GM19372 (cell line): ENCODE measurements at regions not wholly inside any gene's neighbourhood (a gene's known extent, or its start where the extent isn't known, plus 50 kb on each side); places are given as distances from the start of the nearest gene placed in this dataset.

Experiments
- ATAC-seq: cut with Tn5 transposase; IDR thresholded peaks from one replicate; pipeline ENCODE4 v1.9.1; 2021; ENCODE audit warnings: mild to moderate bottlenecking, low read depth, moderate library complexity; ENCODE audit not compliant: unreplicated experiment

DNA sequence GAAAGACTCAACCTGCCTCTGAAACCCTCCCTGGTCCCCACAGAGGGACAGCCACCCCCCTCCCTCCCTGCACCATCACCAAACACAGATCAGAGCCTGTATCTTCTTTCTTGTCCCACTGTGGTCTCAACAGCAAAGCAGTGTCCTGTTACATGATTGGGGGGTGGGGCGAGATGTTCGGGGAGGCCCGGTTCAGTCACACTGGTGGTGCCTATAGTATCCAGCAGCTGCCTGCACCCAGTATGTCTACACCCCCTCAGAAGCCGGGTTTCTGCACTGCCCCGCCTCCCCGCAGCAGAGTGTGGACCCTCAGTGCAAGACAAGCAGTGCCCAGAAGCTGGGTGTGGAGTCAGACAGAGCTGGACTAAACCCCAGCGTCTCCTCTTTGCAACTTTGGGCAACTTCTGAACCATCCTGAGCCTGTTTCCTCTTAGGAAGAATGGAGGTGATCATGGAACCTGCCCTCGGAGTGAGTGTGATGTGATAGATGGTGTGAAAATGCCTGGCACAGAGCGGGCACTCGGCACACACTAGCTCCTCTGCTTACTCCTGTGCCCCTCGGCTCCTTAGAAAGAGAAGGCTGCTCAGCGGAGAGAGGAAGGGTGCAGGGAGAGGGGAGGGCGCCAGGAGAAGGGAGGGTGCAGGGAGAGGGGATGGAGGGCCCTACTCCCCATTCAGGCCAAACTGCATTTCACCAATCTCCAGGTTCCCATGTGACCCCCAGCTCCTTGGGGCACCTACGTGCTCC, 84.0 kb upstream of the TNRC6C start:
- no peak for ATAC-seq

DNA sequence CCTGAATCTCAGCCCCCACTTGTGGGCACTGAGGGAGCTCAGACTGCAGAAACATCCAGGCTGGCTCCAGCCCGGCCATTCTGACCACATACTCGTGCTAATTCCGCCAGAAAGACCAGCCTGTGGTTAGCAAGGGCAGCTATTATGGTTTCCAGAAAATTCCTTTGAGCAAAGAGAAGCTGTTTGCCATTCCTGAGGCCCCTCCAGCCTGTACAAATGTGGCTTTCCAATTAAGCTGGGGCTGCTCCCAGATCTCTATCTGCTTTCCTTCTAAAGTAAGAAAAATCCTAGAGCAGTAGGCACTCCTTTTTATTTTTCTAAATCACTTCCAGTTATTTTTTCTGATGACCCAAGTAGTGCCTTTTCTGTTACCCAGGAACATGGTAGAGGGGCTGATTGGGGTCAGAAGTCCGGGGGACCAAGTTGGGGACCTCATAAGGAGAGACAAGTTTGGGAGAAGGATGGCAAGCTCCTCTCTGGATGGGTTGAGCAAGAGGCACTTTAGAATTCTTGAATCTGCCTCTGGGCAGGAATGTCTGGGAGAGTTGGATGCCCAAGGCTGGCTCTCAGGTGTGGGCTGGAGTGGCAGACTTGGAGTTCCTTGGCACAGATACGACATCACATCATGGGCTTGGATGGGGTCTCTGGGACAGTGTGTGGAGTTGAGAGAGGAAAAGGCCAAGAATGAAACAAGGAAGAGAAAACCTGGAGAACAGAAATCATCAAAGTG, 83.3 kb upstream of the TNRC6C start:
- no peak for ATAC-seq

DNA sequence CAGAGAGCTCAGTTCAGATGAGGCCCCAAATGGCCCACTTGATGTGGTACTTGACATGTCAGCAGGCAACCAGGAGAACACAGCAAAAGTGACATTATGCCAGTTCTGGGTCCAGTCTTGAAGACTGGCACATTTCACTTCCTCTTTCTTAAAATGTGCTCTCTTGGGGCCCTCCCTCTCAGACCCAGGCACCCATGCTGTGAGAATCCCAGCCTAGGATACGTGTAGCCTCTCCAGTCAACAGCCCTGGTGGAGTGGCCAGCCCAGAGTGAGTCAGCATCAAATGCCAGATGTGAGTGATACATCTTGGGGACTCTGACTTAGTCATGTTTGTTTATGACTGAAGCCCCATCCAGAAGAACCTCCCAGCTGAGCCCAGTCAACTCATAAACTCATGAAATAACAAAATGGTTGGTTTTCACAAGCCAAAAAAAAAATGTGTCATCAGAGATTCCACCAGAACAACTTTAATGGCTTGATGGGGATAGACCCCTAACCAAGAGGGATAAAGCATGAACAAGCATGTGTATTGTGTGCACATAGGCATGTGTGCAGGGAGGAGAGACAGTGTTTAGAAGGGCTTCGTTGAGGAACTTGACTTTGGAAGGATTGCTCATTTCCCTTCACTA, 82.5 kb upstream of the TNRC6C start:
- ATAC-seq = no peak

DNA sequence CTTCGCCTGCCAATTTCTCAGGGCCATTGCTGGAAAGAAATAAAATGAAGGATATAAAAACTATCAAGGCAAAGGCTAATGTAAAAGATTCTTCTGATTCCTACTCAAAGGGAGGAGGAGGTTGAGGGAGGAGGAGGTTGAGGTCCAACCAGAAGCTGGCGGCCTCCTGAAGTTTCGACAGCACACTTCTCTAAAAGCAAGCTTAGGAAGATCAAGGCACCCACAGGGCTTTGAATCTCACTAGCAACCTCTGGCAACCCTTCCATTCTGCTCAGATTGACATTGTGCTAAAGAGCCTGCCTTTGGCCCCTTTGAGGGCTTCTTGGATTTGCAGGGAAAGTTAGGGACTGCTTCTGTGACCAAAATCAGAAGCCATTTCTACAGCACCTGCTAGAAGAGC, 81.5 kb upstream of the TNRC6C start:
- no peak for ATAC-seq

DNA sequence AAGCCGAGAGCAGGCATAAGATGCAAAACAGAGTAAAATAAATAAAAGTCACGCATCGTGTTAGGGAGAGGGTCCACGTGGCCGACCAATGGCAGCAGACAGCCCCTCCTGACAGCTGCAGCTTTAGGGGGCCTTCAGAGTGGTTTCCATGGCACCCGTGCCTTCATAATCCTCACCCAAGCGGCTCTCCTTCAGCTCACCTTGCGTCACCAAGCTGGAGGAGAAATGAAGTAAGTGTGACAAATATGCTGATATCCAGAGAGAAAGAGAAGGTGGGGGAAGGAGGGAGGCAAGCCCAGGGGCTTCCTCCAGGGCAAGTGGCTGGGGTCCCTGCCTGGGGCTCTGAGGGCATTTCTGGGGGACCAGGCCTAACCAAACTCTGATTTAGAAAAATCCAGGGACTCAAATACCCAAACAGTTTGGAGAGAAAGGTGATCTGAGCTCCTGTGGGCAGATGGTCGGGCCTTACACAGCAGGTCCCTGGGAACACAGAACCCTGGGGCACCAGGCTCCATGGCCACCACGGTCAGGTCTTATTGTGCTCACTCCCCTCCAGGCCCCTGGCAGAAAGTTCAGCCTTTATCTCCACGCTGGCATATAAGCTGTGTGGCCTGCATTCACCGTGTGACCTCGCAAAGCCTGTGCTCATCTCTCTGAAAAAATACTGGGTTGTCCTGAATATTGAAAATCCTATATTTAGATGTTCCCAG, 80.7 kb upstream of the TNRC6C start:
- no peak for ATAC-seq

DNA sequence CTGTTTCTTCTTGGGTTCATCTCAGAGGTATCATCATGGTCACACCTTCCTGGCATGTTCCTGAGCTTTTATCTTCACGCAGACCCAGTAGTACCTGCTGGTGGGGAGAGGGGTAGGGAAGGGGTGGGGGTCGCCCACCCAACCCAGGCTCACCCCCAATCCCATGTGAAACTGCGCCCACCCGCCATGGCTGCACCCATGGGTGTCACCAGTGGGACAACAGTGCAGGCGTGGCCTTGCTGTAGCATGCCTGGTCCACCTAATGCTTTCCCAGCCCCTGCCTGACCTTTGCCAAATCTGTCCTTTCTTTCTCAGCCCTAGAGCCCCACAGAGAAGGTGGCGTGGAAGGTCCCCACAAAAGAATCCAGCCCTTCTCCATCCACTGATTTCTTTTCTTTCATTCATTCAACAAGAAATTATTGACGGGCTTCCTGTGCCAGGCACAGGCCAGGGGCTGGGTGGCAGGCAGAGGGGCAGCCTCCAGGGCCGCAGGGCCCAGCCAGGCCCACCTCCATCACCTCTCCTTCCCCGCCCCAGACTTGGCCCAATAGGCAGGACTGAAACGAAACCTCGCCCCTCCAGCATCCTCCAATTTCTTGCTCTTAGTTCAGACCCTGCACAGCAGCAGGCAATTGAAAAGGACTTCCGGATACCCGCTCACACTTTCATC, 79.1 kb upstream of the TNRC6C start:
- no peak for ATAC-seq

DNA sequence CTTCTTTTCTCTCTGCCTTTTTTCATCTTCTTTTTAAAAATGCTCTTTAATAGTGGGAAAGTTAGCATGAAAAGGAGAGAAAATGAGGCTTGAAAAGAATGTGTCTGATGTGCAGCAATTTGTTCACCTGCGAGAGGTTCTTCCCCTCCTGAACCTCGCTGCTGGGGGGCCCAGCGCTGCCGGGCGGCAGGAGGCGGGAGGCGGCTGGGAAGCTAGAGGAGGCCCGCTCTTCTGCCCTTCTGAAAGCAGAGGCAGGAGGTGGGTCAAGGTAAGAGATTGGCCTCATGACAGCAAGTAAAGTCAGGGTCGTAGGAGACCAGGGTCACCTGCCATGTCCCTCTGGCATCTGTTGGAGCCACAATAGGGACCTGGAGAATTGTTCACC, 78.6 kb upstream of the TNRC6C start:
- ATAC-seq = no peak

DNA sequence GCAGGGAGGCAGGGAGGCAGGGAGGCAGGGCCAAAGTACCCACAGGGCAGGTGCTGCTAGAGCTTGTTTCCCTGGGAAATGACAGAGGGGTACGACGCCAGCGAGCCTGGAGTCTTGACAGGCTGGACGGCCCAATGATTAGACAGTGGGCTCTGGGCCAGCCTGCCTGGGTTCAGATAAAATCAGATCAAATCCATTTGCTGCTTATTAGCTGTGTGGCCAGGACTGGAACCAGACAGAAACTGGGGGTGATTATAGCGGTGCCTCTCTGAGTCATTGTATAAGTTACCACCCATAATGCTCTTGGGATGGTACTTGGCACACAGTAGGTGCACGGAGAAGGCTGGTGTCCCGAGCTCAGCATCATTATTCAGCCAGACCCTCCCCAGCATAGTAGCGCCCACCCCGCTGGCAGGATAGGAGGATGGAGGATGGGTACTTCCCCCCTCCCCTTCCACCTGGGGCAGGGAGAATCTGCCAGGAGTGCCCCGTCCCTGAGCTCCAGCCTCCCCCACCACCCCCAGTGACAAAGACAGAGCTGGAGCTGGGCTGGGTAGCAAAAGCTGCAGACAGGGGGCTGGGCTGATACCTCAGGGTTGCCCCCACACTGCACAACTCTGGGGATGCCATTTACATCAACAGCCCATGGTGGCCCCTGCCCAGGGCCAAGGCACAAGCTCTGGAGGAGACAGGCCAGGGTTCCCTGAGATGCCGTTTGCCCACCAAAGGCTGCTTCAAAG, 77.6 kb upstream of the TNRC6C start:
- ATAC-seq = no peak

DNA sequence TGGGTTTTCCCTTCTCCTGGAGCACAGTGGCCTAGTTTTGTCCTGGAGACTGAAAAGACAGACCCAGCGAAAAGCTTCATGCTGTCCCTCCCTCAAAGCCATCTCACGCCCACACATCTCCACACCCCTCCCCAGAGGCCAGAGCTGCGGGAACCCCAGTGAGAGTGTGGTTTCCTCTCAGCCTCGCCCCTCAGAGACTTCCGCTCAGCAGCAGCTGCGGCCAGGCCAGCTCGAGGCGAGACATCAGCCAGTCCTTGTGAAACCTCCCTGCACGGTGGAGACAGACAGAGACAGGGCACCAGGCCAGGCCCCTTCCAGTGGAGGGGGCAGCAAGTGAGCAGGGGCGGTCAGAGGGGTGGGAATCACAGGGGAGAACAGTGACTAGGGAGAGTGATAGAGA, 77.0 kb upstream of the TNRC6C start:
- peak; percentile 89 for ATAC-seq

DNA sequence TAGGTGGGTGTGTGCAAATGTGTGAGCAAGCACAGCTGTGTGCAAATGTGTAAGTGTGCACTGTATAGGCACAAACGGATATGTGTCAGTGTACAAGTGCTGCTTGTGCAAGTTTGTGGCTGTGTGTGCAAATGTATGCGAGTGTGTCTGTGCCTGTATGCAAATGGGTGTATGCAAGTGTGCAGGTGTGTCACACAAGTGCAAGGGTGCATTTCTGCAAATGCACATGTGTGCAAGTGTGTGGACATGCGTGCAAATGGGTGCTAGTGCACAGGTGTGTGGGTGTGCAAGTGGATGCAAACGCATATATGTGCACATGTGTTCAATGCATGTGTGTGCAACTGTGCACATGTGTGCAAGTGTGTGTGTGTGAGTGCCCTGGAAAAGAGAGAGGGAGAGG, 76.5 kb upstream of the TNRC6C start:
- no peak for ATAC-seq

DNA sequence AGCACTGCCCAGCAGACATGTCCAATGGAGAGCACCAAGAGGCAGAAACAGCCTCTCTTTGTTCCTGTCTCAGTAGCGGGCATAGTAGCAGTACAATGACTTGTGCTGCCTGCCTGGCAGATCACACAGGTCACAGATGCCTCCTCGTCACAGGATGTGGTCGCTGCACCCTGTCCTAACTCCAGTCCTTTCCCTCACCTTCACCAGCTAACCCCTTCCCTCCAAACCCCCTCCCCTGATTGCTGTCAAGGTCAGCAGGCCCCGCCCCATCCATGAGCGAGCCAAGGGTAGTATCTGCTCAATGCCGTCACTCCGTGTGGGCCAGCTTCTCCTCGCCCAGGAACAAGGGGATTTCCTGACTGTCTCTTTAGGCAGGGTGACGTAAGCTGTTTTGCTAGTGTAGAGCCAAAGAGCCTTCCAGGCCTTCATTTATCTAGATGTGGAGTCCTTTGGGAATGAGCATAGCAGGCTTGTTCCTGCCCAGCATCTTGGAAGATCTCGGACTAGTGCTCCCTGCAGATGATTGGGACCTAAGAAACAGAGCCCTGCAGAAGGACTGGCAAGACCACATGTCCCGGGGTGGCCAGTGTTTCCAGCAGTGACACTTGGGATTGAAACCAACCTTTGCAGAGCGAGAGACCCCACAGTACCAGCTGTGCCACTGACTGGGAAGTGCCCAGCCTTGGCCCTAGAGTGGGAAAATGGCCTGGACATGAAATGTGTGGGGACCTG, 75.9 kb upstream of the TNRC6C start:
- no peak for ATAC-seq

DNA sequence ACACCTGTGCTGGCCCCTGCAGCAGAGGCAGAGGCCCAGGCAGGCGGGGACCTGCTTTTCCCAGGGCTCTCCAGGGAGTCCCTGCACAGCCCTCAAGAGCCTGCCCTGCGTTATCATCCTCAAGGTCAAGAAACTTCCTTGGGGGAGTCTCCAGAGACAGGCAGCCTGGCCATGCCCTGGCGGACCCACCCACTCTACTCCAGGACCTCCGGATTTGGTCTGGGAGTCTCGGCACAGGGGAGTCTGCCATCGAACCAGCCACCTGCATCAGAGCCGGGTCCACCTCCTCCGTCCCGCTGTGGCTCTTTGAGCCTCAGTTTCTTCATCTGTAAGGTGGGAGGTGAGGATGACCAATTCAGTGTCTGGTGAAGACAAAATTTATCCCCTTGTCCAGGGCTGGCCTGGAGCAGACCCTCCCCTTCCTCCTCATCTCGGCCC, 75.3 kb upstream of the TNRC6C start:
- no peak for ATAC-seq

DNA sequence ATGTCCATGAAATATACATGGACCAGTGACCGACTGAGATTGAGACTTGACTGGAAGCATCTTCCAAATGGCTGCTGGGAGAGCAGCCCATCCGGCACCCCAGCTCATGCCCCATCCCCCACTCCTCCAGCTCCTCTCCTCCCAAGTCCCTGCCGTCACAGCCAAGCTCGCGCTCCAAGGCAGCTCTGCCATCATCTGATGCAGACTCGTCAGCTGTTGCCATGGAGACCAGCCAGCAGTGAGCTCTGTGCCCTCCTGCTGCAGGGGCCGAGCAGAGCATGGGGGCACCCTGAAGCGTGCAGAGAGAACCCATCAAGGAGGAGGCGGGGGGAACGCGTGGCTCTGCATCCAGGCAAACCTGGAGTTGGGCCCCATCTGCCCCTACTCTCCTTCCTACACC, 74.5 kb upstream of the TNRC6C start:
- no peak for ATAC-seq

DNA sequence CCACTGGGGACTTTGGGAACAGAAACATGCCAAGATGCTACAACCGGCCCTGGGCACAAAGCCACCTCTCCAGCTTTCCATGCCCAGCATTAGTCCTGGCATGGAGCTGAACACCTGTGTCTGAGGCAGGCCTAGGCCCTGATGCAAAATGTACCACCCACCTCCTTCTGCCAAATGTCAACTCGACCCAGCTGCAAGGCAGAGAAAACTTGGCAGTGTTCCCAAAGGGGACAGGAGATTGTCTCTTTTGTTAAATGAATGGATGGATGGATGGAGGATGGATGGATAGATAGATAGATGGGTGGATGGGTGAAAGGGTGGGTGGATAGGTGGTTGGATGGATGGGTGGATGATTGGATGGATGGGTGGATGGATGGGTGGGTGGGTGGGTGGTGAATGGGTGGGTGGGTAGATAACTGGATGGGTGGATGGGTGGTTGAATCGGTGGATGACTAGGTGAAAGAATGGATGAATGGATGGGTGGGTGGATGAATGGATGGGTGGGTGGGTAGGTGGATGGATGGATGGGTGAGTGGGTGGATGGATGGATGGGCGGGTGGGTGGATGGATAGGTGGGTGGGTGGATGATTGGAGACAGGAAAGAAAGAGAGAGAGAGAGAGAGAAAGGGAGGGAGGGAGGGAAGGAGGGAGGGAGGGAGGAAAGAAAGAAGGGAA, 73.4 kb upstream of the TNRC6C start:
- no peak for ATAC-seq

DNA sequence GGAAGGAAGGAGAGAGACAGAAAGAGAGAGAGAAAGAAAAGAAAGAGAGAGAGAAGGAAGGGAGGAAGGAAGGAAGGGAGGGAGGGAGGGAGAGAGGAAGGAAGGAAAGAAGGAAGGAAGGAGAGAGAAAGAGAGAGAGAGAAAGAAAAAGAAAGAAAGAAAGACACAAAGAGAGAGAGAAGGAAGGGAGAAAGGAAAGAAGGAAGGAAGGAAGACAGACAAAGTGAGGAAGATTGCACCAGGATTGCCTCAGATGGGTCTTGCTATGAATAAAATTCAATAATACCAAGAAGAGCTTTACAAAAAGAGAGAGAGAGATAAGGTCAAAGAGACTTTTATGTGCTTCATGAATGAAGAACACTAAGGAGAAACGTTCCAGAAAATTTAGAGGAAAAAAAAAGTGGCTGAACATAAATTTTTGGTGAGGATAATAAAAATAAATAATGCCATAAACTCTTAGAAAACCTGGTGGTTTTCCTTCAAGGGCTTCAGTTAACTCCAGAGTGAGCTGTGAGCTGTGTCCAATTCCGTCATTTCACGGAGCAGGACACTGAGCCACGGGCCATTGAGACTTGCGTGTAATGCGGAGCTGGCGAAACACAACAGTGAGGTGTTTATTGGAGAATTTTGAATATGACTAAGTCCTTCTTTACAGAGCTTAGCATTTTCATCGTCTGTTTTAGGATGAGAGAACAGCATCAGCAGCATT, 72.7 kb upstream of the TNRC6C start:
- ATAC-seq = no peak

DNA sequence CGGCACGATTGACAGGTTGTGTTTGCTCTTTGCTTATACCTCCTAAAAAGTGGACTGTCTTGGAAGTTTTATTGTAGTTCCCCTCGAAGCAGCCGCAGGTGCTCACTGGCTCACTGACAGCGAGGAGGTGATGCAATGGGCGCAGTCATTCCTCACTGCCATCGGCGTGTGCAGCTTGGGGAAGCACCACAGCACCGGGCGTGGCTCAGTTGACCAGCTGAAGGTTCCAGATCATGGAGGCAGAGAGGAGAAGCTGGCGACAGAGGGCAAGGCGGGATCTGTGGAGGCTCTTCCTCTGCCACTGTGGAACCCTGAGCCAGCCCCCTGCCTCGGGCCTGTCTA, 72.1 kb upstream of the TNRC6C start:
- no peak for ATAC-seq

DNA sequence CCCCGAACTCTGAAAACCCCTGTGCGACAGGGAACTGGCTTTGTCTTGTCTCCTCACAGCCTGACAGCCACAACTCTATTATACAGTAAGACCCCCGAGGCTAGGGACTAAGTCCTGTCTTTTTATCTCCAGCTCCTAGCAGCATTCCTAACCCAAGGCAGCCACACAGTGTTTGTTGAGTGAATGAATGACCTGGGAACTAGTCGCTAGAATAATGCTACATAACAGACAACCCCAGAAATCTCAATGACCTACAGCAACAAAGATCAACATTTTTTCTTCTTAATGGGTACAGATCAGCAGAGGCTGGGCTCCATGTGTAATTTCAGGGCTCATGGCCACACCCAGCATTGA, 71.4 kb upstream of the TNRC6C start:
- no peak for ATAC-seq

DNA sequence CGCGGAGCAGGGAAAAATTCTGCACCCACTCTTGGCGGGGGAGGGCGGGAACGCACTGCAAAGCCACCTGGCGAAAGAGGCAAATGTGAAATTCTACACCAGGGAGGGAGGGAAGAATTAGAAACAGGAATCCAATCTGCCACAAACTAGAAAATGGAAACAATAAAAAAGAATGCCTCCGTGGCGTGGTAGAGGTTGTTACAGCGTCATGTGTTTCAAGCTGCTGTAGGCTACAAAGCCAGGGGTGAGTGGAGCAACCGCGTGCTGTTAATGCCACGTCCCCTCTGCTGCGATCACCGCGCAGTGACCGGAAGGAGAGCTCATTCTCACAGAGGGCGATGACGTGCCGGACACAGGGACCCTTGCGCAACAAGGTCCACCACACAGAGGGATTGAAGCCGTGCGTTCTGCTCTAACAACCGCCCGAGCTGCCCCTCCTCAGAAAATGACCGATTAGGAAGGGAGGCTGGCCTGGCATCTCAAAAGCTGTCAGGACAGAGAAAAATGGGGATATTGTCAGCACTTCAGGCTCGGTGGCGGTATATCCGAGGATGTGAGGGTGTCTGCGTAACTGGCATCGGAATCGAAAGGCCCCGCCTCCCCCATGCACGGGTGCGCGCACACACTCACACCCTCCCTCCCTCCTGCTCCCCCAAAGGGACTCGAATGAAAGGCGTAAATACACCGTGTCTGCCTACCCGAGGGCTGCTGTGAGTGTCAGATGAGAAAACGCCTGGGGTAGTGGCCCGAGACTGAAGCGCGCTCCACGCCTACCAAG, 70.8 kb upstream of the TNRC6C start:
- no peak for ATAC-seq
